HCT116 (cell line): ENCODE measurements at regions not wholly inside any gene's neighbourhood (a gene's known extent, or its start where the extent isn't known, plus 50 kb on each side); places are given as distances from the start of the nearest gene placed in this dataset.

ENCODE experiments used
- SIN3A ChIP-seq: IDR thresholded peaks from 2 replicates; pipeline ENCODE4 v1.6.1; 2012; ENCODE audit warnings: low read depth
- TF ChIP-seq, protein P1 (sequence below): IDR thresholded peaks from 2 replicates; pipeline ENCODE4 v1.6.1; 2012
- TF ChIP-seq, protein P2 (sequence below), 3 experiments: fragments of 200-600 bp in 1 of 3; sonication (generic) in 1 of 3; IDR thresholded peaks in 2 of 3; conservative IDR thresholded peaks in 1 of 3; 2 replicates each; pipeline ENCODE4 v1.5.1; 2012 to 2017; ENCODE audit warnings: low read depth in 2 of 3, low read length in 2 of 3, antibody characterized with exemption in 1 of 3, borderline replicate concordance in 1 of 3, control low read depth in 1 of 3, mild to moderate bottlenecking in 1 of 3, mixed read lengths in 1 of 3, mixed run types in 1 of 3, moderate library complexity in 1 of 3; ENCODE audit not compliant: insufficient read depth in 1 of 3
- TF ChIP-seq, protein P3 (sequence below): IDR thresholded peaks from 2 replicates; pipeline ENCODE4 v1.6.1; 2011; ENCODE audit warnings: mild to moderate bottlenecking, low read length, moderate library complexity; ENCODE audit not compliant: insufficient replicate concordance; ENCODE audit errors: extremely low read depth

DNA sequence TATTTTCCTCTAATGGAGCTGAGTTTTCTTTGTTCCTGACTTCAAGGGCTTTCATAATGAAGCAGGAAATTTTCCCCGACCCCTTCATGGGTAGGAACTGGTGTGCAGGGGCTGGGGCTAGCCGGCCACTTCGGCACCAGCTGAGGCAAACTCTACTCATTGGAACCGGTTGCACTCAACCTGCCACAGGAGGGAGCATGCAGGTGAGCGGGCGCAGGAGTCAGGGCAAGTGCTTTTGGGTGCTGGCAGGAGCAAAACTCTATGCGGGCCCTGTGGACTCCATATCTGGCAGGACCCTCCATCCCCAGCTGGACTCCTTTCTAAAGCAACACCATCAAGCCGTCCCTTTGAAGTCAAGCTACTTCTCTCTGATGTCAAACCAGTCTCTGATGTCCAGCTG lies 244.2 kb downstream of the EPM2A start:
- TF ChIP-seq, protein P1, sequence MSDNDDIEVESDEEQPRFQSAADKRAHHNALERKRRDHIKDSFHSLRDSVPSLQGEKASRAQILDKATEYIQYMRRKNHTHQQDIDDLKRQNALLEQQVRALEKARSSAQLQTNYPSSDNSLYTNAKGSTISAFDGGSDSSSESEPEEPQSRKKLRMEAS, result no peak
- TF ChIP-seq, protein P2, sequence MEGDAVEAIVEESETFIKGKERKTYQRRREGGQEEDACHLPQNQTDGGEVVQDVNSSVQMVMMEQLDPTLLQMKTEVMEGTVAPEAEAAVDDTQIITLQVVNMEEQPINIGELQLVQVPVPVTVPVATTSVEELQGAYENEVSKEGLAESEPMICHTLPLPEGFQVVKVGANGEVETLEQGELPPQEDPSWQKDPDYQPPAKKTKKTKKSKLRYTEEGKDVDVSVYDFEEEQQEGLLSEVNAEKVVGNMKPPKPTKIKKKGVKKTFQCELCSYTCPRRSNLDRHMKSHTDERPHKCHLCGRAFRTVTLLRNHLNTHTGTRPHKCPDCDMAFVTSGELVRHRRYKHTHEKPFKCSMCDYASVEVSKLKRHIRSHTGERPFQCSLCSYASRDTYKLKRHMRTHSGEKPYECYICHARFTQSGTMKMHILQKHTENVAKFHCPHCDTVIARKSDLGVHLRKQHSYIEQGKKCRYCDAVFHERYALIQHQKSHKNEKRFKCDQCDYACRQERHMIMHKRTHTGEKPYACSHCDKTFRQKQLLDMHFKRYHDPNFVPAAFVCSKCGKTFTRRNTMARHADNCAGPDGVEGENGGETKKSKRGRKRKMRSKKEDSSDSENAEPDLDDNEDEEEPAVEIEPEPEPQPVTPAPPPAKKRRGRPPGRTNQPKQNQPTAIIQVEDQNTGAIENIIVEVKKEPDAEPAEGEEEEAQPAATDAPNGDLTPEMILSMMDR (IDR thresholded peaks at IDR 0.05 in 2 of 3, conservative IDR thresholded peaks at IDR 0.05 in 1 of 3; ENCODE audit: borderline replicate concordance in 1 of 3, insufficient read depth in 1 of 3, low read depth in 2 of 3, low read length in 2 of 3), result peak in 1 of 3 experiments; percentile 22; a peak in 2 of 6 replicates
- TF ChIP-seq SIN3A, result no peak
- TF ChIP-seq, protein P3, sequence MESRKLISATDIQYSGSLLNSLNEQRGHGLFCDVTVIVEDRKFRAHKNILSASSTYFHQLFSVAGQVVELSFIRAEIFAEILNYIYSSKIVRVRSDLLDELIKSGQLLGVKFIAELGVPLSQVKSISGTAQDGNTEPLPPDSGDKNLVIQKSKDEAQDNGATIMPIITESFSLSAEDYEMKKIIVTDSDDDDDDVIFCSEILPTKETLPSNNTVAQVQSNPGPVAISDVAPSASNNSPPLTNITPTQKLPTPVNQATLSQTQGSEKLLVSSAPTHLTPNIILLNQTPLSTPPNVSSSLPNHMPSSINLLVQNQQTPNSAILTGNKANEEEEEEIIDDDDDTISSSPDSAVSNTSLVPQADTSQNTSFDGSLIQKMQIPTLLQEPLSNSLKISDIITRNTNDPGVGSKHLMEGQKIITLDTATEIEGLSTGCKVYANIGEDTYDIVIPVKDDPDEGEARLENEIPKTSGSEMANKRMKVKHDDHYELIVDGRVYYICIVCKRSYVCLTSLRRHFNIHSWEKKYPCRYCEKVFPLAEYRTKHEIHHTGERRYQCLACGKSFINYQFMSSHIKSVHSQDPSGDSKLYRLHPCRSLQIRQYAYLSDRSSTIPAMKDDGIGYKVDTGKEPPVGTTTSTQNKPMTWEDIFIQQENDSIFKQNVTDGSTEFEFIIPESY, result no peak
